ENCODE measurements at regions not wholly inside any gene's neighbourhood (a gene's known extent, or its start where the extent isn't known, plus 50 kb on each side); places are given as distances from the start of the nearest gene placed in this dataset.

- no peak overlapping the region for H3K27ac ChIP-seq (replicated peaks)
- DNase-seq (ENCODE audit: low read depth in 1 of 2, low spot score in 1 of 2) = no peak
- H3K27me3 ChIP-seq (ENCODE audit: insufficient read depth, poor library complexity, severe bottlenecking) = no peaks in the 10 kb centered on the region
- TF ChIP-seq CTCF (IDR thresholded peaks at IDR 0.05; ENCODE audit: insufficient read depth, low read length) = no peak
- TF ChIP-seq POLR2AphosphoS5 (IDR thresholded peaks at IDR 0.05; ENCODE audit: low read depth) = no peak
- no peak for TF ChIP-seq REST (IDR thresholded peaks at IDR 0.05; ENCODE audit: insufficient replicate concordance, low read depth)
- no peak for TF ChIP-seq GABPA (IDR thresholded peaks at IDR 0.05; ENCODE audit: low read depth)
- no peak for TF ChIP-seq SPI1 (IDR thresholded peaks at IDR 0.05; ENCODE audit: borderline replicate concordance, low read depth)
- H3K4me3 ChIP-seq (replicated peaks; ENCODE audit: insufficient read depth, low read length) = no peak overlapping the region
Measured at GRCh38 chr6:77017537-77017936, 445.8 kb downstream of the HTR1B start.

- TF ChIP-seq POLR2AphosphoS5 (IDR thresholded peaks at IDR 0.05; ENCODE audit: low read depth) (no peak), GABPA (IDR thresholded peaks at IDR 0.05; ENCODE audit: low read depth) (no peak), CTCF (IDR thresholded peaks at IDR 0.05; ENCODE audit: insufficient read depth, low read length) (no peak), SPI1 (IDR thresholded peaks at IDR 0.05; ENCODE audit: borderline replicate concordance, low read depth) (no peak), REST (IDR thresholded peaks at IDR 0.05; ENCODE audit: insufficient replicate concordance, low read depth) (no peak)
- DNase-seq (ENCODE audit: low read depth in 1 of 2, low spot score in 1 of 2) = no peak
- no peak overlapping the region for H3K27ac ChIP-seq (replicated peaks)
Measured at GRCh38 chr6:77015350-77015749, 447.9 kb downstream of the HTR1B start.

GRCh38 chr6:77011929-77012545 is 451.3 kb downstream of the HTR1B start:
- Histone ChIP-seq H3K27me3 (ENCODE audit: insufficient read depth, poor library complexity, severe bottlenecking) (no peaks in the 10 kb centered on the region), H3K4me3 (replicated peaks; ENCODE audit: insufficient read depth, low read length) (no peak overlapping the region), H3K27ac (replicated peaks) (no peak overlapping the region)
- no peak for DNase-seq (ENCODE audit: low read depth in 1 of 2, low spot score in 1 of 2)
- no peak for TF ChIP-seq POLR2AphosphoS5 (IDR thresholded peaks at IDR 0.05; ENCODE audit: low read depth)
- TF ChIP-seq REST (IDR thresholded peaks at IDR 0.05; ENCODE audit: insufficient replicate concordance, low read depth) = no peak
- TF ChIP-seq SPI1 (IDR thresholded peaks at IDR 0.05; ENCODE audit: borderline replicate concordance, low read depth) = no peak
- no peak for TF ChIP-seq CTCF (IDR thresholded peaks at IDR 0.05; ENCODE audit: insufficient read depth, low read length)
- TF ChIP-seq GABPA (IDR thresholded peaks at IDR 0.05; ENCODE audit: low read depth) = no peak

More at GRCh38 chr6:77015350-77015749, 447.9 kb downstream of the HTR1B start:
- no peak overlapping the region for H3K4me3 ChIP-seq (replicated peaks; ENCODE audit: insufficient read depth, low read length)
- no peaks in the 10 kb centered on the region for H3K27me3 ChIP-seq (ENCODE audit: insufficient read depth, poor library complexity, severe bottlenecking)

Measured in HL-60 (cell line).